ENCODE measurements at regions not wholly inside any gene's neighbourhood (a gene's known extent, or its start where the extent isn't known, plus 50 kb on each side); places are given as distances from the start of the nearest gene placed in this dataset.

DNA sequence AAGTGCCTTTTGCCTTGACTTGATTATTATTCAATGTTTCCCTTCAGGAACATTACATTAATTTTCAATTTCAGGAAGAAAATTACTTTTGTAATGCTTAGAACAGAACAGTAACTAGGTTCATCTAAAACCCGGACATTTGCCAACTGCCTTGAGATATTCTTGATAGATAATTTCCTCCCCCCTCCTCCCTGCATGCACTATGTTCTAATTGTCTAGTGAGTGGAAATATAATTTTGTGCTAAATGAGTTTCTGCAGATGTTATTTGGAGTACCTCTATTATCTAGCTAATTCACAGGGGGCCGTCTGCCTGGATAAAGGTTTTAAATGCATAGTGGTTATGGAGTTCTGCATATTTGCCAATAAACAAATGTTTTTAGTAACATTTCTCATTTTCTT, 200.3 kb upstream of the SLC39A10 start:
- TF ChIP-seq, protein P1, sequence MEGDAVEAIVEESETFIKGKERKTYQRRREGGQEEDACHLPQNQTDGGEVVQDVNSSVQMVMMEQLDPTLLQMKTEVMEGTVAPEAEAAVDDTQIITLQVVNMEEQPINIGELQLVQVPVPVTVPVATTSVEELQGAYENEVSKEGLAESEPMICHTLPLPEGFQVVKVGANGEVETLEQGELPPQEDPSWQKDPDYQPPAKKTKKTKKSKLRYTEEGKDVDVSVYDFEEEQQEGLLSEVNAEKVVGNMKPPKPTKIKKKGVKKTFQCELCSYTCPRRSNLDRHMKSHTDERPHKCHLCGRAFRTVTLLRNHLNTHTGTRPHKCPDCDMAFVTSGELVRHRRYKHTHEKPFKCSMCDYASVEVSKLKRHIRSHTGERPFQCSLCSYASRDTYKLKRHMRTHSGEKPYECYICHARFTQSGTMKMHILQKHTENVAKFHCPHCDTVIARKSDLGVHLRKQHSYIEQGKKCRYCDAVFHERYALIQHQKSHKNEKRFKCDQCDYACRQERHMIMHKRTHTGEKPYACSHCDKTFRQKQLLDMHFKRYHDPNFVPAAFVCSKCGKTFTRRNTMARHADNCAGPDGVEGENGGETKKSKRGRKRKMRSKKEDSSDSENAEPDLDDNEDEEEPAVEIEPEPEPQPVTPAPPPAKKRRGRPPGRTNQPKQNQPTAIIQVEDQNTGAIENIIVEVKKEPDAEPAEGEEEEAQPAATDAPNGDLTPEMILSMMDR (conservative IDR thresholded peaks at IDR 0.05; ENCODE audit: low read length) = no peak
- TF ChIP-seq EZH2phosphoT487 (IDR thresholded peaks at IDR 0.05; ENCODE audit: borderline replicate concordance, low read depth, low read length) = no peak
